NCI-H345 treated with DMSO at 0.1 percent for 48 hours (cell line): ENCODE measurements at regions not wholly inside any gene's neighbourhood (a gene's known extent, or its start where the extent isn't known, plus 50 kb on each side); places are given as distances from the start of the nearest gene placed in this dataset.
"Not testable (repeated sequence)": the region's sequence is repeated elsewhere in the genome, so short reads cannot be mapped to it uniquely, and the experiment has no call there.

Experiments
- DNase-seq: peaks from one replicate; lab custom pipeline; 2025; ENCODE audit not compliant: unreplicated experiment; lab: John Stamatoyannopoulos, UW

GRCh38 chr2:84057917-84058560, 401.0 kb downstream of the SUCLG1 start:
- DNase-seq: no peak

DNA sequence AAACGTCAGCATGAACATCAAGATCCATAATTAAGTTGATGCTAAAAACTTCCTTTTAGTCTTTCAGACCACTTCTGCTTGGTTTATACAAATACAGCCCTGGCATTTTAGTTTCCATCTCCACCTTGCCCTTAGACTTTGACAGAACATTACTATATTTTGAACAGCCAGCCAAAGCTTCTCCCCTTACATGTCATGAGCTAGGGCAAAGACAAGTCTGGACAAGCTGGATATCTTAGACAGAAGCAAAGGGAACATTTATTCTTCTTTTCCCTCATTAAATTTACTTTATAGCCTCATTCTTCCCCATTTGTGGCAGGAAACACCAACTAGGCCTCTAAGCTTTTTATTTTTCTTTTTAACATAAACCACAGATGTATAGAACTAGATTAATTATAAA, 403.3 kb downstream of the SUCLG1 start:
- DNase-seq: no peak

DNA sequence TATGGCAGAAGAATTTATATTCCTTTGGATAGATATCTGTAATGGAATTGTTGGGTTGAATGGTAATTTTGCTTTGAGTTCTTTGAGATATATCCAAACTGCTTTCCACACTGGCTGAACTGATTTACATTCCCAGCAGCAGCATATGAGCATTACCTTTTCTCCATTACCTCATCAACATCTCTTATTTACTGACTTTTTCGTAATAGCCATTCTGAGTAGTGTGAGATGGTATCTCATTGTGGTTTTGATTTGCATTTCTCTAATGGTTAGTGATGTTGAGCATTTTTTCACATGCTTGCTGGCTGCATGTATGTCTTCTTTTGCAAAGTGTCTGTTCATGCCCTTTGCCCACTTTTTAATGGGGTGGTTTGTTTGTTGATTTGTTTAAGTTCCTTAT, 404.5 kb downstream of the SUCLG1 start:
- DNase-seq: not testable (repeated sequence)

DNA sequence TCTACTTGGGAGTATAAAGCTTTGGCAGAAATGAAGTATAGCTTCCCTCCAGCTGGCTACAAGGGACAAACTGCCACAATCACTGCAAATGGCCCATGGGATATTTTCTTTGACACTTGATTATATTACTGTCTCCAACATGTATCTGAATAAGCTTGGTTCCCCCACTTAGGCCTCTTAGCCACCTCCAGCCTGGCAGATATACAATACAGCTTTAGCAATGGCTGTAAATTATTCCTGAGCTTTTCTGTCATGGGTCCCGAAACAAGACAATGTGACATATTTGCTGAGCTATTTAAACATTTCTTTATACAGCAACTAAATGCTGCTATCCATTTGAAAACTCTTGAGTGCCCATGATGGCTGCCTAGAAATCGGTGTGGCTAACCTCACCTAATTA, 406.2 kb downstream of the SUCLG1 start:
- DNase-seq: peak; percentile 72

DNA sequence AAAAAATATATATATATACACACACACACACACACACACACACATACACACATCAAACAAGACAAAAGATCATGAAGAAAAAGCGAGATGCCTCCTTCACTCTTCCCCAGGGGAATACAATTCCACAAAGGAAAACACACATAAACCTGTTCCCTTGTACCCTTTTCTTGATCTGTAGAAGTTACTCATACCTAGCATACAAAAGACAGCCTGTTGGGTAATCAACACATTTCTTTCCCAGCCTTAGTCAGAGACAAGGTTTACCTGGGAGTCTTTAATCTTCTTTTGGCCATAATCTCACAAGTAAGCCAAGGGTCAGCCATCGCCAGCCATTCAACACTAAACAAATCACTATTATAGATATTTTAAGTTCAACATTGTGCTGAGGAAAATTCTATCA, 407.0 kb downstream of the SUCLG1 start:
- DNase-seq: no peak

DNA sequence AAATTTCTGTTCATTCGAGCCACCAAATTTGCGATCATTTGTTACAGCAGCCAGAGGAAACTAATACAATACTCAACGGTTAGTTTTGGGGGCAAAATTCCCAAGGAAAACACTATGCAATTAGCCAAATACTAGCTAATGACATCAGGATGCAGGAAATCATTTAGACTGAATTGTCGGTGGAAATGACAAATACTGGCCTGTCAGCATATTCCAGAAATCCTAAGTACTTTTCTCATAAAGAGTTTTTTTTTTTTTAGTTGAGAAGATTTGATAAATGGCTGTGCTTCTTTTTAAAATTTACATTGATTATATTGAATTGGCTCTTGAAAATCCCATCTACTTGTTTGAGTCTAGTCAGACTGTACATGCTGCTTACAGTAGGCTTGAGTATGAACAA, 410.1 kb downstream of the SUCLG1 start:
- DNase-seq: no peak

GRCh38 chr2:84041506-84041905, 417.6 kb downstream of the SUCLG1 start:
- no peak for DNase-seq

DNA sequence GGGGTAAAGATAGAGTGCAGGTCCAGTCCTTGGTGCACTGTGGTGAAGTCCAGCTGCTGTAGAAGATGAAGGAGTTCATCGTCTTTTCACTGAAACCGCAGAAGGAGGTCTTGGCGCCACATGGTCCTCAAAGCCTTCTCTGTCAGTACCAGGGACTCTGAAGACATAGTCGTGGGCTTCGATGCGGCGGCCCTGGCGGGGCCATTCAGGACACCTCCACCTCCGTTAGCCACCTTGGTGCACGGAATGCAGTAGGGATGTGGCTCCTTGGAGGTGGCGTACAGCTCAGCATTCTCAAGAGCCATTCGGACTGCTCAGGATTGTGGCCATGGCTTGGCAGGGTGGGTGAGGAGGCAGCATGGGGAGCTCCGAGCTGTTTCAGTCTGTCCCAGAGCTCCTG, 418.8 kb downstream of the SUCLG1 start:
- DNase-seq: no peak

DNA sequence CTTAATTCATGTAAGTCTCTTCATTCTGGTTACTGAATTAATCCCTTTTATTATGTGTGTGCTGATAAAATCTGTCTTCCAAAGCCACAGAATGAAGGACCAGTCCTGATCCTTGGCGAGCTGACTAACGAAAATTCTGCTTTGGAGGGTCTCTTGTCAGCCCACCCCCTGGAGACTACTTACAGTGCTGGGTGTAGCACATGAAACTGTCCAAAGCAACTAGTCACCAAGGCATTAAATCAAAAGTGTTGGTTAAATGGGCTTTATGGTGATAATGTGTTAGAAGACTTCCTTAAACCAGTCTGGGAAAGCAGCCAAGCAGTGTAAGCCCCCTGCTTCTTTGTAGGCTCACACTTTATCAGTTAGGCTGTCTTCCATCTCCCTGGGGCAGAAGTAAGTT, 420.2 kb downstream of the SUCLG1 start:
- no peak for DNase-seq

DNA sequence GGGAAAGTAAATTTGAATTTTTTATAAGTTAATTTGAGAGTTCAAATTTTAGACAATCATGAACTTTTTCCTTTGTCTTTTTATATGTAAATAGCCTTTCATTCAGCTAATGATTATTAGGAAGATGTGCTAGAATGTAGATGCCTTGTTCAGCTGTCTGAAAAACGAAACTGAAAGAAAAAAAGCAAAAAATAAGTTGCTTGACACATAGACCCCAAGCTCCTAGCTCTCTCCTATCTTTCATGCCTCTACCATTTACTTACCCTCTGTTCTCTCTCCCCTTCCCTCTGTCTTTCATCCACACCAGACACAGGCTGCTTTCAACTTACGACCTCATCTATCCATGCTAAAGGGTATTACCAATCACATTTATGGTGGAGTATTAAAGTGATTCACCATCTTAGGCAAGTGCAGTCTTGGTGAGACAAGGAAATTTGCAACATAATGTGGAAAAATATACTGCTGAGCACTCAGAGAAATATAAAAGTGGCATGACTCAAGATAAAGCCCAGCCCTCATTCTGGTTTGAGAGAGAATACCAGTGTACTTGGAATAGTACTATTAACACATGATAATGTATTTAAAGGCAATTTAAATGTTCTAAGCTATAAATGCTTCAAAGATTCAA, 425.6 kb downstream of the SUCLG1 start:
- no peak for DNase-seq

DNA sequence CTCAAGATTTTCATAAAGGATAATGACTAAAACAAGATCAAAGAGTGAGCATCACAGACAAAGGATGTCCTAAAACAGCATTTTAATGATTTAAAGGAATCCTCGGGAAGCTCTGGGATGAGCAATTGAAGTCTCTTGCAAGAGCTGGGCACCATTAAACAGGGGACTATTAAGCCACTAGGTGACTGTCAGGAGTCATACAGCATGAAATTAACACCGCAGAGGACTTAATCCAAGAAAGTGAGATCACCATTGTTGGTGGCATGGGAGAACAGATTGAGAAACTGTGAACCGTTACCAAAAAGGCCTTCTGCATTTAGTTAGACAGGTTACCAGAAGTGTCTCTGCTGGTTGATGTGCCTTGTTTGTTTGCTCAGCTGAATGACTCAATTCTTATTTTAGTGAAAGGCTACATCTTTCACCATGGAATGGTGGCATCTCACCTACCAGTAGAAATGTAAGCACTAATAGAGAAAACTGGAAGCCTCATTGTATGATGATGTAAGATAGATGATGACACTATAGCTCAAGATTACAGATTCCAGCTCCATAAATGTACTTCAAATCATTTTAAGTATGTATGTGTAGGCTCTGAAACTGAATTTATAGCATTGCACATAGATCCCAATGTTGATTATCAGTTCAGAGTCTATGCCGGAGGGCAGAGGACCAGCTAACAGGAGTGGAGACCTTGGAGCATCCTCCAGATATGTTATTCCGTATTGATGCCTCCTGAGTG, 427.6 kb downstream of the SUCLG1 start:
- DNase-seq: peak; percentile 7

DNA sequence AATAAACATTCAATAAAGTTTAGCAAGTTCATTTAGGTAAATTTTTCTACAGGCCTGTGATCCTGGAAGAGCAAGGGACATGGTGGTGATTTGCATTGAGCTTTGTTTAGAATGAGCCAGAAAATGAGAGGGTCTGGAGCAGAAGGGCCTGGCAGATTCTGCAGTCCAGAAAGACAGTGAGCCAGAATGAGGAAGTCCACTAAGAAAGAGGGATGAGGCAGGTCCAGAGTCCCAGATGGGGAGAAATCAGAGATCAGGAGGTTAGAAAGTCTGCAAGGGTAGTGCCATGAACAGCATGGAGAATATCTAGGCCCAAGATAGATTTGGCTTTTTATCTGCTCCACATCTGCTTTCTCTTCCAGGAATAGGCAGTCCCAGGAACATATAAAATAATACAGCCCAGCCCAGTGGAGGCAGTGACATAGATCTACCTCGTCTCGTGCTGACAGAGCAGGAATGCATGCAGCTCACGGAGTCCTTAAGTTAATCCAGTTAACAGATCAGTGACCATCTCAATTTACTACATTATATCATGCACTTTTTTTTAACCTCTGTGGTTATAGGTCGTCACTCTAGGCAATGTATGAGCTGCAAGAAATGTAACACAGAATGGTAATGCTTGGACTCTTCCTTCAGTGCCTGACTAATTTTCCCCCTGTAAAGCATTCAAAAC, 429.0 kb downstream of the SUCLG1 start:
- DNase-seq: no peak

DNA sequence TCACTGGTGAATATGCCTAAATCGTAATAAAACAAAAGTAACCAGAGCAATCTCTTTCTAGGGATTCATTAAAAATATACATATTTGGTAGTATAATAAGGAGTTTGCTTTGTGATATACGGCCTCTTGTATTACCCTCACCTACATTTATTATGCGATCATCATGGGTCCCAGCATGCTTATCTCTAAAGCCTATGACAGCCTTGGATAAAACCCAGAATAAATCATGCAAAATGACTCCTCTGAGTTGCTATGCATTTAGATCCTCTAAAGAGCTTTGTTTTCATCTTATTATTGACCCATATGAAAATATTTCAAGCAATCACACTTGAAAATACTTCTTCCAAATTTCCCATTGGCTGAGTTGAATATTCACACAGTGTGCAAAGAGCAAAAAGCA, 432.3 kb downstream of the SUCLG1 start:
- no peak for DNase-seq

- peak; percentile 34 for DNase-seq
Measured at GRCh38 chr2:84022810-84023431, 436.2 kb downstream of the SUCLG1 start.

DNA sequence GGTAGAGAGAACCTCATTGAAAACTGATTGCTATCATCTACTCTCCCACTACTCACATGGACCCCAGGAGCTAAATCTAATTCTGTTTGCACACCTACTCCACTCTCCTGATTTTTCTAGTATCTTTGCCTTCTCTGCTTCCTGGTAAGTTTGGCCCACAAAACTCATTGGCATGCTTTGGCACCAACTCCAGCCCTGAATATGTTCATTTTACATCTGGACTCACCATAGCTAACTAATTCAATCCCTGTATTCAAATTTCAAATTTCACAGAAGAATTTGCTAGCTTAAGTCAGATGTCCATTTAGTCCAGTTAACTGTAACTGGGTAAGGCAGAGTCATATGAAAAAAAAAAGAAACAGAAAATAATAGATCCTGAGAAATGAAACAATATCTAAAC, 442.1 kb downstream of the SUCLG1 start:
- no peak for DNase-seq

DNA sequence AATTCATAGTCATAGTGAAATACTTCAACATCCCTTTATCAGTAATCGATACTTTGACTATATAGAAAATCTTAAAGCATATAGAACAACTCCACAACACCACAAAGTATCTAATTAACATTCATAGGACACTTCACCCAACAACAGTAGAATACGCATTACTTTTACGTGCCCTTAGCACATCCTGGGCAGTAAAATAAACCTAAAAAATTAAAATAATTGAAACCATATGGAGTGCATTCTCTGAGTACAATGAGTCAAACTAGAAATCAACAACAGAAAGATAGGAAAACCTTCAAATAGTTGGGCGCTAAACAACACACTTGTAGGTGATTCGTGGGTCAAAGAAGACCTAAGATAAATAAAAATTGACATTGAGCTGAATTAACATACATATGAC, 442.9 kb downstream of the SUCLG1 start:
- DNase-seq: no peak

DNA sequence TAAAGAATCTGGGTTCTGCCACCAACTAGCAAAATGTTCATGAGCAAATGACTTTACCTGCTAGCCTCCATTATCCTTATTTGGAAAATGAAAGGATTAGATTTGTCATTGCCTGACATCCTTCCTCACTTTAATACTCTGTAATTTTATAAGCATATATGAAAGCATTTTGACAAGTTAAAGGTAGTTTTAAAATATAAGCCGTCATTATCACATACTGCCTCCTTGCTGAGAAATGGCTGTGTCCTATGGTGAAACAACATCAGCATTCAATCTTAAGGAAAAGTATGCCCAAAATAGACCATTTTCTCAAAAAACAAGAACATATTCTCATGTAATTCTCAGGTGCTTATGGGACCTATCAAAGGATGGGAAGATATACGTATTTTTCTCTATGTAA, 461.2 kb downstream of the SUCLG1 start:
- no peak for DNase-seq

- no peak for DNase-seq
Measured at GRCh38 chr2:83994633-83995179, 464.4 kb downstream of the SUCLG1 start.

DNA sequence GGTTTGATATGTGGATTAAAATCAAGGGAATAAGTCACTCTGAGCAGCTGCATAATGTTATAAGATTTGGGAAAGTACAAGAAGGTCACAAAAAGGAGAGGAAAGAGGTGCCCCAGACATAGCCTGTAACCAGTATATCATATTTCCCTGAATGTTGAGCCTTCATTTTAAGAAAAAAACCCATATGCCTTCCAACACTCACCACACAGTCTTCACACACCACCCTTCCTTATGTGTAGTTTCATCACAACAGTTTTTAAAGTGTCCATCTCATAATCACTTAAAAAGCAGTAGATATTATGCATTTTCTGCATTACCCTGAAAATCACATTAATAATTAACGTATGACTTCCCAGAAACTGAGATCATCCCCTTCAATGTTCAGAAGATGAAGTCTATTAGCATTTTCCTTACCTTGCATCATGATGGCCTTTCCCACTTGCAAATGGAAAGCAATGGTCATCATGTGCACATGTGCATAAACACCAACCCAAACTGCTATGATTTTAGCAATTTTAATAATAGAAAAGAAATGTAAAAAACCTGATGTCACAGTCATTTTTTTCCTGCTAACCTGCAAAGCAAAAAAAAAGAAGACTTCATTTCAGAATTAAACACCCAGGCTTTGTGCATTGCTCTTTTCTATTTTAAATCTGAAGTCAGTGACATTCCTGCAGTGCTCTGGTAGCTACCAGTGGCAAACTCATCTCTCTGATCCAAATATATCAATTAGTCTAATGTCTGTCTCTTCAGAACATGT, 465.0 kb downstream of the SUCLG1 start:
- DNase-seq: no peak

GRCh38 chr2:83991992-83992391, 467.1 kb downstream of the SUCLG1 start:
- no peak for DNase-seq
